Activated CD4-positive, alpha-beta T cell treated with anti-CD3 and anti-CD28 coated beads, Interleukin-2, Interleukin-6, amounts not matched to agents 100 ng/mL and 50 ng/mL, durations not matched to agents 16 hours and 8 hours (primary cell): ENCODE measurements at regions not wholly inside any gene's neighbourhood (a gene's known extent, or its start where the extent isn't known, plus 50 kb on each side); places are given as distances from the start of the nearest gene placed in this dataset.
A peak's percentile ranks its signal among the peaks of the same experiment; 100 is the strongest.

Experiments used
- DNase-seq: peaks from one replicate; pipeline ENCODE4 v3.0.0-alpha.2; 2020

DNA sequence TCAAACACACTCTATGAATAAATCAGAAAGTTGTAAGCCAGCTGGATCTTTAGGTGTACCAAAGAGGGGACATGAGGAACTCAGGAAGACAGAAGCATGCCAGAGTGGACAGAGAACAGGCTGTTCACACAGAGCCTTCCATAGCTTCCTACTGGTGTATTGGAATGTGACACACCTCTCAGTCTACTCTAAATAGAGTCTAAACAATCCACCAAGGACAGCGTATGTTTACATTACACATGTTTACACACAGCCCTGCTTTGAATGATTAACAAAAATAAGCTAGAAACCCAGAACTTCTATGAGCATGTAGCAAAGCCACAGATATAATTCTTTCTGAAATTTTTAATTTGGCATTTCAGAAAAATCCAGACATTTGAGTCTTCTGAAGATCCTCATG, 1279.0 kb upstream of the CDH8 start:
- no peak for DNase-seq

DNA sequence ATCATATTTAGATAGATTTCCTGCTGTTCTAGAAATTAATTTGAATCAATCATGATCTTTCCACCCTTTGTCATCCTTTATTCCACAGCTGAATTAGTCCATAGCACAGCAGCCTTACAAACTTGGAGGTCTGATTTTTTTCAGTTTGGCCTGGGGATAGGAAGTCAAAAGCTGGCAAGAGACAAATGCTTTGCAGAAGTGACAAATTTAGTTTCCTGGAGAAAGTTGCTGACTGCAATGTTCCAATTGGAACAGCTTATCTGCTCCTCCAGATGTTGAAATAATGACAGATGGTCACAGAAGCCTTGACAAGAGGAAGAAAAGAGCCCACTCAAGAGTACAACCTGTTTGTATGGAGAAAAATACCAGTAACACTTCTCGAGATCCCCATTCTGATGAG, 1276.1 kb upstream of the CDH8 start:
- no peak for DNase-seq

DNA sequence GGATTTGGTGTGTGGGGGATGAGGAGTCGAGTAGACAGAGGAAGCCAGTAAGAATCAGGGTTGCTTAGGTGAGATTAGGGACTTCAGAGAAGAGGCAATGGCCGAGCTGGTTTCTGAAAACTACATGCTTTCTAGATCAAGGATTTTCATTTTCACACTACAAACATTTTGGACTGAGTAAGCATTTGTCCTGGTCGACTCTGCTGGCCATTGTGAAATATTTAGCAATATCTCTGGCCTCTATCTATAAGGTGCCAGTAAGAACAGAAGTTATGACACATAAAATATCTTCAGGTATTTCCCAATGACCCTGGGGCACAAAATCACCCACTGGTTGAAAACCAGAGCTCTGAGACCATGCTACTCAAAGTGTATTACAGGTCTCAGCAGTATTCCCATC, 1275.1 kb upstream of the CDH8 start:
- DNase-seq: no peak

DNA sequence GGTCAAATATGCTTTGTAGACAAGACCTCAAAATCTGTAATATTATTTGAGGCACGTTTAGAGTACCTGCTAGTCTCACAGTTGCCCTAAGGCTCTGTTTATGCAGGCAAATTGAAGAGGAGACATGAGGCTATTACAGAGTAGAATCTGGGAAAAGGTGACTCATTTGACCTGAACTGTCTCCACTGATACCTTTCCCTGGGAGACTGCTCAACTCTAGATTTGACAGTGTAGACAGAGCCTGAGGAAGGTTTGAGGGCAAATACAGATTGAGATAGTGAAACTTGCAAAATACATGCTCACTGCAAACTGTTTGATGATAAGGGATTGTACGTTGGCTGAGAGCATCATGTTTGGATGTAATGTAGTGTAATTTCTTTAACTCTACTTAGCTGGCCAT, 1266.6 kb upstream of the CDH8 start:
- DNase-seq: no peak

DNA sequence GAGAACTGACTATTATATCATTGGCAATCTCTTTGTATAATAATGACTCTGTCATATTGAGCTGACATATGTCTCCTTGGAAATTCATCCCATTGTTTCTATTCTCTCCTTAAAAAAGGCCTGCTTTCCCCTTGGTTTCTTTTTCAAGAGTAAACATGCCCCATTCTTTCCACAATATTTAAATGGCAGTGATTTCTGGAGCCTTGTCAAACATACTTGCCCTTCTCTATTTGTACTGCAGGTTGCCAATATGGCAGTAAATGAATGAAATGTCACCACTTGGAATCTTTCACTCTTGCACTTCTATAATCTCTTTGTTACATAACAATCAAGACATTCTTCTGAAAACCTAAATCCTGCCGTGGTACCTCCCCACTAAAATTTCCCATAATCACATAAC, 1265.1 kb upstream of the CDH8 start:
- DNase-seq: no peak

DNA sequence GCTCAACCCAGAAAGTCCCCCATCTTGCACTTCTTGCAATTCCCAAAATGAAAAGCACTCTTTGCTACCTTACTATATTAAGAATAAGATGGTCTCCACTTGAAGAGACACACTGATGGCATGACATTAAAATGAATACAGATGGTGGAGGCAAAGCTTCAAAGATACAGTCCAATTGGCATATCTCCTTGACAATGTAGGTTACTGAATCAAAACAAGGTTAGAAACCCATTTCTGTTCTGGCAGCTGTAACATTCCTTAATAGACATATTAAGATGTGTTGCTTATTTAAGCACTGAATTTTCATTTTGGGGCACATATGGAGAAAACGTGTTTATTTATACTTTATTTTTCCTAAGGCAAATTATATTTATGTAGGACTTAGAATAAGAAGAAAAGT, 1262.8 kb upstream of the CDH8 start:
- no peak for DNase-seq

DNA sequence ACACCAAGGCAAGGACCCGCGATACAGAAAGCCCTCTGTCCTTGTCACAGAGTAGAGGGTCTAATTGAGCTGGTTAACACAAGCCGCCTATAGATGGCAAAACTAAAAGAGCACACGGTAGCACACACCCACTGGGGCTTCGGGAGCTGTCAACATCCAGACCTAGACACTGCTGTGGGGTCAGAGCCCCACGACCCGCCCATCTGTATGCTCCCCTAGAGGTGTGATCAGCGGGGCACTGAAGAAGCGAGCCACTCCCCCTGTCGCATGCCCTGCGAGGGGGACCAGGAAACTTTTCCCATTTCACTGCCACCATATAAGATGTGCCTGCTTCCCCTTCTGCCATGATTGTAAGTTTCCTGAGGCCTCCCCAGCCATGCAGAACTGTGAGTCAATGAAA, 1255.8 kb upstream of the CDH8 start:
- DNase-seq: no peak

DNA sequence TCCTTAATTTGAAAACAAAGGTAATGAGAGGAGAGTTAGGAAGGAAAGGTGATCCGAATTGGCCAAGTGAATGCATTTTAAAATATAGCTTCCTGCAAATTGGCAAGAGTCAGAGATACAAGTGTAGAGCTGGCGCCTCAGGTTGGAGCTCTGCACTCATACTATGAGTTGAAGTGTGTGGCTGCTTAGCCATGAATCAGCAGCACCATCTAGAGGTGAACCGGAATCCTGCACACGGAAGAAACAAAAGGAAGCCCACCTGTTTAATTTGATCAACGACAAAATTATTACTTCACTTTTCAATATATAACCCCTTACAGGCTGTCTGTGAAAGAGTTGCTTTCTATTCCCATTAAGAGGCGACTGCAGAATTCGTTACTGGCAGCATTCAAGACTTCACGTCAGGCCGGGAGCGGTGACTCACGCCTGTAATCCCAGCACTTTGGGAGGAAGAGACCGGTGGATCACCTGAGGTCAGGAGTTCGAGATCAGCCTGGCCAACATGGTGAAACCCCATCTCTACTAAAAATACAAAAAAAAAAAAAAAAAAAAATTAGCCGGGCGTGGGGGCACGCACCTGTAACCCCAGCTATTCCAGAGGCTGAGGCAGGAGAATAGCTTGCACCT, 1253.7 kb upstream of the CDH8 start:
- peak; percentile 35 for DNase-seq

DNA sequence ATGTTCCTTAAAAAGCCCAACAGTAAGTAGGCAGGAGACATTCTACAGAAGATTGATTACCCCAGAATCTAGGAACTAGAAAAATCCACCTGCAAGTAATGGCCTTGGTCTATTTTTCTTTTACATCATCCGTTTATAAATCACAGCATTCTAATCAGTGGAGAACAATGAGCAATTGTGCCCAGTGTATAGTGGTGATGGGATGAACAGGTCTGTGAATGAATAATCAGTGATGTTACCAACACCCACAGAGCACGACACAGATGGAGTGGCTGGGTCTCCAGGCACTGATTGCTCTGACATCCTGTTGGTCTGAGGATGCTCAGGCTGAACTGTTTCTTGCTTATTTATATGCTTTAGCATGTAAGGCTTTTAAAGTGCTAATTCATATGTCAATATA, 1251.2 kb upstream of the CDH8 start:
- no peak for DNase-seq

DNA sequence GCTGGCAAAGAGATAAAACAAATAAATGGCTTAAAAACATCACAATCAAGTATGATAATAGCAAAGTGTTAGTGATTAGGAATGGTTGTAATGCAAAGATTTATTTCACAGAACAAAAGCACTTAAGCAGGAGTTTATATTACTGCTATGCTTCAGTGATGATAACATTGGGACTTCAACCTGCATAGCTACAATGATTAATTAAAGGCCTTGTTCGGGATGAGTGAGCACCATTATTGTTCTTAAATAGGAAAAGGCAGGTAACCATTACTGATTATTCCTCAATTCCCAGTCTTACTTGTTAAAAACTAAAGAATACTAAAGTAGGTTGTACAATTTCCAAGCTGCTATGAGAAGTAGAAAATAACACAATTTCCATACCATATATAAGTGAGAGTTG, 1247.5 kb upstream of the CDH8 start:
- DNase-seq: no peak

DNA sequence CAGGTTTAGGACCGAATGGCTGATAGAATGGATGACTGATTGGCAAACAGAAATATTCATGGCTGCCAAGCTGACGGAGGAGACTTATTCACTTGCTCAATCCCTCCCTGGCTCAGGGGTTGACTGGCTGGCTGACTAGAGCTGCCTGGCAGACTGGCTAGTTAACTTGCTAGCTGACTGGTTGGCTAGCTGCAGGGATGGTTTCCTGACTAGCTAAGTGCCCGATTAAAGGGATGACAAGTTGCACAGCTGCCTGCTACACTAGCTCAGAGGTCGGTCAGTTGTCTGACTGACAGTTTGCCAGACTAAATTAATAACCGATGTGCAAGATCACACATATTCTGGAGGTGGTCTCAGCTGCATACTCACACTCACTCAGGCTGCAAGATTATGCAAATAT, 1208.4 kb upstream of the CDH8 start:
- DNase-seq: no peak

DNA sequence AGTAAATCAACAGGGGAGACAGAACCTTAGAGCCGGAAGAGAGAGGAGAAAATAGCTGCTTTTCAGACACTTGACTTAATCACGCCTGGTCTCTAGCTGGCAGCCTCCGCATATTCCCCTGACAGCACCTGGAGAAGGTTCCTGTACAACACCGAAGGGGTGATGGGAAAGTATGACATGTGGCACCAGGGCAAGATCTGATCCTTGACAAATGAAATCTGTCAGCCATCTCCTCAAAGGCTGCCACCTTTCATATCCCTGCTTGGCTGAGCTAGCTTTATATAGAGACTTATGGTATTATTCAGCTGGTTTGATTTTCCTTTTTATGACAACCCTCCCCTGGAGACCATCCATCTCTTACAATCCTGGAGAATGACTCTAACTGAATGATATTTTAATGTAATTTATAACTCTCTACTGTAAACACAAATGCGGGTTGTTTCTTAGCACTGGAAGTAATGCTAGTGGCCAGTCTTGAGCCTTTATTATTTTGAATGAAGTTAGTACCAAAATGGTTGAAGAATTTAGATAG, 1205.3 kb upstream of the CDH8 start:
- DNase-seq: no peak

DNA sequence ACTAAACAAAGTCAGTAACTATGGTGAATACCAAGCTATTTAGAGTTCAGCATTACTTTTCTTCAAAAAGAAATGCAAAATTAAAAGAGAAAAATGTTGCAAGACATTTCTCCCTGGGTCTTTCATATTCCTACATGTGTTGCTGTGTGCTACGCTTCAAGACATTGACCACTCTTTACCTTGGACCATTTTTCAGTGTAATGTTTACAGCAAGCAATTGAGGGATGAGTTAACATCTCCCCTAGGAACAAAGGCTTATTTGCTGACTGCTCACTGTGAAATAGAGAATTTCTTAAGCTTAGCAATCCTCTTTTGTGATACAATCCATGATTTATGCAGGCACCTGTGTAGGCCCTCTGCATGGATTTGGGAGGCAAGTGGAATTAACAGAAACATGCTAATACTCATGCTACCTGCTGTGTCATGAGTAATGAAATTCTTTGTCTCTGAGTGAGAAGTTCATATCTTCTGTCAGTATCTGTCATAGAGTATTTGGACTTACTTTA, 1202.9 kb upstream of the CDH8 start:
- no peak for DNase-seq

DNA sequence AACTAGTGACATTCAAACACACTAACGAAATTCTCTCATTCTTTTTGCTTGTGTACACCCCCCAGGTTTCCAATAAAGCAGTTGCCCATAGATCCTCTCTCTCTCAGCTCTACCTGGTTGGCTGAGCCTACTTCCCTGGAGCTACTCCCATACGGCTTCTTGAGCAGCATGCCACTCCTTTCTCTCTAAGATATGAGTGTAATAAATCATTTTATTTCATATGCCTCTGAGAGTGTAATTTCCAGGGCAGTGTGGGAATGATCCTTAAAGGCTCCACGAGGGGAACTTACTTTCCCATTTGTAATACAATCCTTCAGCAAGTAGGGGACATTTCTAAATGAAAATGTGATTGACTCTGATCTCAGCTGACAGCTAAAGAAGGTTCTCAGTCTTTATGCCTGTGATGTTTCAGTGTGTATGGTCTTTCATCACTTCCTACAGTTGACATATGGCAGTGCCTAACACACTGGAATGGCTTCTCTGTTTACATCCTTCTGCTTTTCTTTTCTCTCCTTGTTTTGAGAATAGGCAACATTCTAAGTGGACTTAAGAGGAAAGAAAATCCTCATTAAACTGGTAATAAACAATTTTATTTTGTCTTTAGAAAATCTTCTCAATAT, 1194.3 kb upstream of the CDH8 start:
- DNase-seq: no peak

DNA sequence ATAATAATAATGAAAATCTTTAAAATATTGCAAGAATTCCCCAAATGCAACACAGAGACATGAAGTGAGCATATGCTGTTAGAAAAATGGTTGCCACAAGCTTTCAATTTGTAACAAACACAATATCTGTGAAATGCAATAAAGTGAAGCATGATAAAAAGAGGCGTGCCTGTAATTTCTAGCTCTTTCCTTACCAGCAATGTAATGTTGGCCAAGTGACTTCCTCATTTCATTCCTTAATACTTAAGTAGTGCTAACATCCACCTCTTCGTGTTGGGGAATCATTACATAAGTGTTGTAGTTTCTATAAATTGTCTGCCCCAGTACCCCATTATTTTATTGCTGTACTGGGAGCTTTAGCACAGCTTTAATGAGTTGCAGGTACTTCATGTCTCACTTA, 1192.0 kb upstream of the CDH8 start:
- DNase-seq: no peak

DNA sequence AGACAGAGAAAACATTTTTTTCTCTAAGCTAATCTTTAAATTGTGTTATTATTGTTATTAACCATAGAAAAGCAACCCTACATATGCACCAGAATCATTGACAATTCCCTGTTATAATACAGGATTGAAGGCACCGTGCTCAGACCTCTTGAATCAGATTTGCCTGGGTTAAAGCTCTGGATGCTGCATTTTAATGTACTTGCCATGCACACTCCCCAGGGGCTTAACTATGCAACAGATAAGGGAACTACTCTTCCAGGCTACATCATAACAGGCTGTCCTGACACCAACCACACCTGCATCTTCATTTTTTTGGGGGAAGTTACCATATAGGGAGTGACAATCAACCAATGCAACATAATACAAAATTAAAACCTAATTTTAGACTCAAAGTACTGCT, 1187.6 kb upstream of the CDH8 start:
- no peak for DNase-seq

DNA sequence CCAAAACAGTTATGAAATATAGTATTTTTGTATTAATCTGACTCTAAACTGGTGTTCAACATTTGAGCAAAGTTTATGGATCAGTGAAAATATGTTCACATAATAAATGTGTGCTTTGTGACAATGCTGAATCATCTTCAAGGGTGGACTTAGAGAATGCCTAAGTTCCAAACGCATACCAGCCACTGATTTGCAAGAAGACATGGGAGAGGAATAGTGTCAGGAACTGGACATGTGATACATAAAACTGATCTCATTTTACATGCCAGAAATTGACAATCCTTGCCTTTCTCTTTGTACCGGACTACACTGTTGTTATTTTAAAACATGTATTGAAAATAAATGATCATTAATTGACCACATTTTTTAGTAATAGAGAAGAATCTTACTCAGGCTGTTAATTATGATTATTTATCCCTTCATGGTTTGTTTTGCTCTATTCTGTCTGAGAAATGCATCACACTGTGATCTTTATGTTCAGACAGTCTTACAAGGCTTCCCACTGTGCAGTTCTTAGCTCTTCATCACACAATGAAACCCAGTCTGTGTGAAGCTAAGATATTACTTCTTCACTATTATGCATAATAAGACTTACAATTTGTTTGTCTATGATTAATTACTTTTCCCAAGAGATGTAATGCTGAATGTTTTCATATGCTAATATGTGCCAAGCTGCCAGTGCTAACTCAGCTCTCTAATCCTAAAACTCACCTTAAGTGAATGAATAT, 1180.6 kb upstream of the CDH8 start:
- DNase-seq: no peak

DNA sequence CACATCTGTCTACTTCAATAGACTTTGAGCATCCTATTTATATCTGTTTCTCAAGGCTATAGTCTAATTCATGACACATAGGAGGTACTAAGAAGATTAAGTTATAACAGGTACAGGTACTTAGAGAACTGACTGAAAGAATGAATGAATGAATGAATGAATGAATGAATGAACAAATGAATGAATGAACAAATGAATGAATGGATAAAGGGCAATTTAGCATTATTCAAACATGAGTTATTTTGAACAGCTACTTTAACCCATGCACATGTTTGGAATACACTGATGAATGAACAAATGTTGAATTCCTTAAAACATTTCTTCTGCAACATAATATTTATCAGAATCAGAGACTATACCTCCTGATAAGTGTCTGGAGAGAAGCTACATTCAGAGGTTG, 1165.6 kb upstream of the CDH8 start:
- DNase-seq: no peak

DNA sequence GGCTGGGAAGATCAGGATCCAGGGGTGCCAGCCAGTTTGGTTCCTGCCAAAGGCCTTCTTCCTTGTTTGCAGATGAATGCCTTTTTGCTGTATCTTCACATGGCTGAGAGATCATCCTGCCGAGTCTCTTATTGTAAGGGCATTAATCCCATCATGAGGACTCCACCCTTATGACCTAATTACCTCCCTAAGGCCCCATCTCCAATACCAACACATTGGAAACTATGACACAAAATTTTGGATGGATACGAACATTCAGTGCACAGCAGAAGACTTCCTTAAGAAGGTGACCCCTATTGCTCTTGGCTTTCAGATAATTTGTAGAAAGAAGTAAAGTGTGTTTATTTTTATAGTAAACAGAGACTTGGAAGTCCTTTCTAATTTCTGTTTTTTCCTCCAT, 1164.7 kb upstream of the CDH8 start:
- no peak for DNase-seq

DNA sequence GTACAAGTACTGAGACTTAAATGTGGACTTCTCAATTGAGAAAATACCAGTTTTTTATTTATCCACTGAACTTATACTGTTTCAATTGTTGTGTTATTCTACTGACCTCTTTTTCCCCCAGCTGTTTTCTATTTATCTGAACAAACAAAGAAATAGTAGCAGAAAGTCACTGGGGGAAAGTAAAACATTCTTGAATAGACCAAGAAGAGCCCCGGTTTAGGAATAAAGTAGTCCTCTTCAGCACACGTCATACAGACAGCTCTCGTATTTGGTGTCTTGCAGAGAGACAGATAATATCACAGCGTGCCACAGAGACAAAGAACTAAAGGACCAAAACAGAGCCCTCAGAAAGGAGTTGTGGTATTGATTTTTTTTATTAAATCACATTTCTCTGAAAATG, 1159.1 kb upstream of the CDH8 start:
- no peak for DNase-seq

DNA sequence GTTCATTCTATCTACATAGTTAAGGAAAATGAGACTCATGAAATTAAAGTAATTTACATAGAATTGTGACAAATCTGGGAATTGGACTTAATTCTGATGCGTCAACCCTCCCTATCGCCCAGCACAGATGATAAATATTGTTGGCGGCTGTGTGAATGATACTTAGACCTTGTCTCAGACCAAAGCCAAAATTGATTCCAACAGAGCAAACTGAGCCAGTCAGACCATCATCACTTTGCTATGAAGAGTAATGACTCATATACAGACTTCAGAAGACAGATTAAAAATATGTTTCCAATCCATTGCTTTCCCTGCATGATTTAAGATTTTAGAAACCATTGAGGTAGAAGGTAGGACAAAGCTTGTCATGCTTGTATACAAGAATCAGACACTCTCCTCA, 1156.7 kb upstream of the CDH8 start:
- DNase-seq: no peak

DNA sequence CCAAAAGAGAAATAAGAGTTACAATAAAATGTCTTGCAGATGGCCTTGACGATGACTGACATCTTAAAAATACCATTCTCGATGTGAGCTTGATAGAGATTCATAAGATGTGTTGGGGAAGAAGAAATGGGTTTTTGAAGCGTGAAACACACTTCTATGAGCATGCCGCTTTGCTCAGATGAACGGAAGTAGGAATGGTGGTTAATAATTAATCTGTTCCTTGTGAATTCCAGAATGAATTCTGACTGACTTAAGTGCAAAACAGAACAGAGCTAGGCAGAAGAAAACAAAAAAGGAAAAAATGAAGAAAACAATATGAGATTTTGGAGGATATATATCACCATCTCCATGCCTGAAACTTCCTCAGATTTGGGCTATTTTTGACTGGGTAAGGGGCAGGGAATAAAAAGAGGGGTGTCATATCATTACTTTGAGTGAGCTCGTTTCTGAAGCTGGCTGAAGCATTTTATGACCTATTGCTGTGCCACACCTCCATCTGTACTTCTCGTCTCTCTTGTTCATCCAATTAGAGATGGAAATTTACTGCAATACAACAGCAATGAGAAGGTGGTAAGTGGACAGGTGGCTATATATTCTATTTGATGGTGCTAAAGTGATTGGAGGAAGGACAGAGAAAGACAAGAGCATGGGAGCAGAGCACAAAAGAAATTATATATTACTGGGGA, 1152.0 kb upstream of the CDH8 start:
- no peak for DNase-seq

DNA sequence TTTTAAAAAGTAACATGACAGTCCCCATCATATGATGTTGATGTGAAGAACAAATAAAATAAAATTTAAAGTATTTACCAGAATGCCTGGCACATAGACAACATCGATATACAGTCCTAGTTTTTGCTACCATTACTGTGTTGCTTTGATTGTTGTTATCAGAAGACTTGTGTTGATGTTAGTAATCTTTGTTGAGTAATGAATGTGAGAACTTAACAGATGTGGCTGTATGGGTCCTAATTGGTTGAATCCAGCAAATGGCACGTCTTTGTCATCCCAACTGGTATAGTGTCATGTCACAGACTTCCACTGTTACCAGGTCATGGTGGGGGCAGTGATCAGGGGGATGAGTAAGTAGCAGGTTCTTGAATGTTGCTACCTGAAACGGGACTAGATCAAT, 1151.4 kb upstream of the CDH8 start:
- no peak for DNase-seq
